DND-41 (cell line): ENCODE measurements at regions not wholly inside any gene's neighbourhood (a gene's known extent, or its start where the extent isn't known, plus 50 kb on each side); places are given as distances from the start of the nearest gene placed in this dataset.

ENCODE experiments used
- ATAC-seq: fragments of 200-7000 bp; cut with Tn5 transposase; 3 replicates; pipeline ENCODE4 v1.9.1; 2021; ENCODE audit warnings: low read depth; ENCODE audit not compliant: insufficient read depth
- DNase-seq: peaks from one replicate; pipeline ENCODE4 v3.0.0-alpha.2; 2020
- H2AFZ ChIP-seq: 2 replicates; pipeline ENCODE4 v1.6.0; 2012; ENCODE audit warnings: low read depth, low read length
- H3K27ac ChIP-seq: 2 replicates; pipeline ENCODE4 v1.5.1; 2012; ENCODE audit warnings: low read length, inconsistent platforms
- H3K27me3 ChIP-seq: fragments of 200-600 bp; sonication (generic); 2 replicates; pipeline ENCODE4 v1.6.0; 2012; ENCODE audit warnings: low read length, mild to moderate bottlenecking, inconsistent platforms; ENCODE audit not compliant: insufficient read depth, poor library complexity
- H3K36me3 ChIP-seq: 2 replicates; pipeline ENCODE4 v1.5.1; 2012; ENCODE audit warnings: low read length, inconsistent platforms; ENCODE audit not compliant: insufficient read depth
- H3K4me1 ChIP-seq: 2 replicates; pipeline ENCODE4 v1.5.1; 2012; ENCODE audit warnings: mild to moderate bottlenecking, low read length; ENCODE audit not compliant: insufficient read depth
- H3K4me2 ChIP-seq: 2 replicates; pipeline ENCODE4 v1.6.0; 2012; ENCODE audit warnings: mild to moderate bottlenecking, moderate library complexity, low read length, inconsistent platforms; ENCODE audit not compliant: insufficient read depth
- H3K4me3 ChIP-seq, 2 experiments: fragments of 200-600 bp in 1 of 2; shearing (Covaris generic) in 1 of 2; 2 replicates each; pipeline ENCODE4 v1.5.1; 2012 to 2016; ENCODE audit warnings: inconsistent platforms in 2 of 2, low read length in 2 of 2, mild to moderate bottlenecking in 2 of 2, low read depth in 1 of 2, moderate library complexity in 1 of 2
- H3K79me2 ChIP-seq: 2 replicates; pipeline ENCODE4 v1.6.0; 2012; ENCODE audit warnings: low read length, inconsistent platforms; ENCODE audit not compliant: insufficient read depth
- H3K9ac ChIP-seq: 2 replicates; pipeline ENCODE4 v1.6.0; 2012; ENCODE audit warnings: low read depth, mild to moderate bottlenecking, inconsistent platforms, low read length, moderate library complexity
- H3K9me3 ChIP-seq: 2 replicates; pipeline ENCODE4 v1.5.1; 2012; ENCODE audit warnings: low read length, moderate library complexity, mild to moderate bottlenecking, inconsistent platforms; ENCODE audit not compliant: insufficient read depth, severe bottlenecking
- H4K20me1 ChIP-seq: 2 replicates; pipeline ENCODE4 v1.6.0; 2012; ENCODE audit warnings: low read length; ENCODE audit not compliant: insufficient read depth
- EZH2 ChIP-seq: IDR thresholded peaks from 3 replicates; pipeline ENCODE4 v1.6.1; 2012; ENCODE audit warnings: borderline replicate concordance, low read depth, mild to moderate bottlenecking, moderate library complexity, low read length, inconsistent platforms; ENCODE audit not compliant: severe bottlenecking
- TF ChIP-seq, protein P1 (sequence below): IDR thresholded peaks from 2 replicates; pipeline ENCODE4 v1.5.1; 2012; ENCODE audit warnings: borderline replicate concordance, low read length, moderate library complexity, mild to moderate bottlenecking; ENCODE audit not compliant: poor library complexity, severe bottlenecking; ENCODE audit errors: extremely low read depth

DNA sequence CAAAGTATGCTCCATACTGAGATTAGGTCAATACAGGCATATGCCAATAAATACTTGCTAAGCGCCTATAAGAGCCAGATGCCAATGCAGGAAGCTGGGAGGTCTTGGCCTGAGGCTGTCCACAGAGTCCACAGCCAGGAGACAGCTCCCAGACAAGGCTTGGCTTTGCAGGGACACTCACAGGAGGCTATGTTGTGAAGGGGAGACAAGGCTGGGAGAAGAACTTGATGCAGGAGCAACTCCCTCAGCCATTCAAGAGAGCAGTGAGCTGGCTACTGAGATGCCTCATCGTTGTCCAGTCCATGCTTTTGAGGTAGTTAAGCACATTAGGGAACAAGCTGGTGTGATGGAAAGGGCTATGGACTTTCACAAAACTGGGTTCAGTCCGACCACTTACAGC is 891.5 kb downstream of the TBC1D22A start:
- H3K27me3 ChIP-seq: no peaks in the 10 kb centered on the region
- ATAC-seq (no peak), DNase-seq (no peak)
- no peak overlapping the region for H3K9ac ChIP-seq
- H3K4me2 ChIP-seq: no peak overlapping the region
- H3K36me3 ChIP-seq: no peaks in the 10 kb centered on the region
- no peaks in the 10 kb centered on the region for H3K4me1 ChIP-seq
- H2AFZ ChIP-seq: no peak overlapping the region
- H3K79me2 ChIP-seq: no peaks in the 10 kb centered on the region
- H3K4me3 ChIP-seq: no peak overlapping the region
- no peaks in the 10 kb centered on the region for H4K20me1 ChIP-seq
- no peak overlapping the region for H3K27ac ChIP-seq
- TF ChIP-seq EZH2: no peak
- TF ChIP-seq, protein P1, sequence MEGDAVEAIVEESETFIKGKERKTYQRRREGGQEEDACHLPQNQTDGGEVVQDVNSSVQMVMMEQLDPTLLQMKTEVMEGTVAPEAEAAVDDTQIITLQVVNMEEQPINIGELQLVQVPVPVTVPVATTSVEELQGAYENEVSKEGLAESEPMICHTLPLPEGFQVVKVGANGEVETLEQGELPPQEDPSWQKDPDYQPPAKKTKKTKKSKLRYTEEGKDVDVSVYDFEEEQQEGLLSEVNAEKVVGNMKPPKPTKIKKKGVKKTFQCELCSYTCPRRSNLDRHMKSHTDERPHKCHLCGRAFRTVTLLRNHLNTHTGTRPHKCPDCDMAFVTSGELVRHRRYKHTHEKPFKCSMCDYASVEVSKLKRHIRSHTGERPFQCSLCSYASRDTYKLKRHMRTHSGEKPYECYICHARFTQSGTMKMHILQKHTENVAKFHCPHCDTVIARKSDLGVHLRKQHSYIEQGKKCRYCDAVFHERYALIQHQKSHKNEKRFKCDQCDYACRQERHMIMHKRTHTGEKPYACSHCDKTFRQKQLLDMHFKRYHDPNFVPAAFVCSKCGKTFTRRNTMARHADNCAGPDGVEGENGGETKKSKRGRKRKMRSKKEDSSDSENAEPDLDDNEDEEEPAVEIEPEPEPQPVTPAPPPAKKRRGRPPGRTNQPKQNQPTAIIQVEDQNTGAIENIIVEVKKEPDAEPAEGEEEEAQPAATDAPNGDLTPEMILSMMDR: no peak
- H3K9me3 ChIP-seq: no peaks in the 10 kb centered on the region

DNA sequence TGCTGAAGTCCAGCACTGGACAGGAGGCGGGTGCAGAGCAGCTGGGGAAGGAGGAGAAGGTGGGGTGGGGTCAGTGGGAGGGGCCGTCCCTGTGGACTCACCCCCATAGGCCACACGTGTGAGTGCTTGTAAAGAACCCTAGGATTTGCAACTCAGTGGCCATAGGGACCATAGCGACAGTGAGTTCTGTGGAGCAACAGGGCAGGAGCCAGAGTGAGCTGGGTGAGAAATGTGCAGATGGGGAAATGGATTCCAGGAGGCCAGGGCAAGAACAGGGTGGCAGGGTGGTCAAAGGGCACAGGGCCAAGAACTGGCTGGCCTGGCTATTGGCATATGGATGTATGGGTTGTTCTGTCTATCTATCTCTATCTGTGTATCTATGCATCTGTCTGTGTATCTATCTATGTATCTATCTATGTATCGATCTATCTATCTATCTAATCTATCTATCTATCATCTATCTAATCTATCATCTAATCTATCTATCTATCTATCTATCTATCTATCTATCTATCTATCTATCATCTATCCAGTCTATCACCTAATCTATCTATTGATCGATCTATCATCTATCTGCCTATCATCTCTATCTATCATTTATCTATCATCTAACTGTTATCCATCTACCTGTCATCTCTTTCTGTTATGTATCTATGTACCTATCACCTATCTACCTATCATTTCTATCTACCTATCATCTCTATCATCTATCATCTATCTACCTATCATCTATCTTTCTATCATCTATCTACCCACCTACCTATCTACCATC is 889.0 kb downstream of the TBC1D22A start:
- no peak overlapping the region for H2AFZ ChIP-seq
- DNase-seq: no peak
- H4K20me1 ChIP-seq: no peaks in the 10 kb centered on the region
- no peaks in the 10 kb centered on the region for H3K27me3 ChIP-seq
- ATAC-seq: no peak
- no peaks in the 10 kb centered on the region for H3K4me1 ChIP-seq
- H3K36me3 ChIP-seq: no peaks in the 10 kb centered on the region
- H3K4me2 ChIP-seq: no peak overlapping the region
- H3K9ac ChIP-seq: no peak overlapping the region
- no peak overlapping the region for H3K27ac ChIP-seq
- TF ChIP-seq, protein P1: no peak
- TF ChIP-seq EZH2: no peak
- no peaks in the 10 kb centered on the region for H3K79me2 ChIP-seq
- peaks cover 4% of the 10 kb centered on the region for H3K9me3 ChIP-seq
- no peak overlapping the region for H3K4me3 ChIP-seq

DNA sequence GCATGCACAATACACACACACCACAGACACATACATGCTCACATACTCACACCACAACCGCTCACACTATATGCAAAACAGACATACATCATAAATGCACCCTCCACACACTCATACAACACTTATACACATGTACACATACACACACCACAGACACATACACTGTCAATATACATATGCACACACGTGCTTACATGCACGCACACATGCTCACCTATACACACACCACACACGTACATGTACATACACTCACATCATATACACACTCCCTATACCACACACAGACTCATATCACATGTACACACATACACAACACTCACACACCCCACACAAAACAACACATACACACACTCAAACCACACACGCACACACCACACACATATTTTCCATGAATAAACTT is 885.3 kb downstream of the TBC1D22A start:
- H3K4me3 ChIP-seq: no peak overlapping the region
- DNase-seq (no peak), ATAC-seq (no peak)
- H3K79me2 ChIP-seq: no peaks in the 10 kb centered on the region
- no peaks in the 10 kb centered on the region for H3K27me3 ChIP-seq
- H3K9ac ChIP-seq: no peak overlapping the region
- no peak for TF ChIP-seq EZH2
- TF ChIP-seq, protein P1: no peak
- no peaks in the 10 kb centered on the region for H4K20me1 ChIP-seq
- no peak overlapping the region for H3K4me2 ChIP-seq
- H3K9me3 ChIP-seq: peaks cover 4% of the 10 kb centered on the region
- no peak overlapping the region for H2AFZ ChIP-seq
- H3K27ac ChIP-seq: no peak overlapping the region
- H3K36me3 ChIP-seq: no peaks in the 10 kb centered on the region
- H3K4me1 ChIP-seq: no peaks in the 10 kb centered on the region
